ENCODE measurements at regions not wholly inside any gene's neighbourhood (a gene's known extent, or its start where the extent isn't known, plus 50 kb on each side); places are given as distances from the start of the nearest gene placed in this dataset.

DNA sequence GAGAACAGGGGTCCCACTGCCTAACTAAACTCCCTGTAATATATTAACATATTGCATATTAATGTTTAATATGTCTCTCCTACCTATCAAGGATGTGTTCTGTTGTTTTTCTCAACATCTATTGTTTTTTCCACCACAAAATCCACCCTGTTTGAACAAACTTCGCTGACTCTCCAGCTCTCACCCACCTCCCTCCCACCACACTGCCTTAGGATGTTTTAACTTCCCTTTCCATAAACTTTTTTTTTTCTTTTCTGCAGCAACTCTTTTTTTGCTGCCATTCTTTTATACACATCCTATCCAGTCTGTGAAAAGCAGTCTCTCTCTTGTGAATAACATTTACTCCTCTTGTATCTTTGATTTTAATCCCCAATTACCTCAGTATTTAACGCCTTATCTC, 226.1 kb downstream of the PCDH7 start (continued):
- TF ChIP-seq POLR2AphosphoS2 (conservative IDR thresholded peaks at IDR 0.05; ENCODE audit: low read length): no peak

DNA sequence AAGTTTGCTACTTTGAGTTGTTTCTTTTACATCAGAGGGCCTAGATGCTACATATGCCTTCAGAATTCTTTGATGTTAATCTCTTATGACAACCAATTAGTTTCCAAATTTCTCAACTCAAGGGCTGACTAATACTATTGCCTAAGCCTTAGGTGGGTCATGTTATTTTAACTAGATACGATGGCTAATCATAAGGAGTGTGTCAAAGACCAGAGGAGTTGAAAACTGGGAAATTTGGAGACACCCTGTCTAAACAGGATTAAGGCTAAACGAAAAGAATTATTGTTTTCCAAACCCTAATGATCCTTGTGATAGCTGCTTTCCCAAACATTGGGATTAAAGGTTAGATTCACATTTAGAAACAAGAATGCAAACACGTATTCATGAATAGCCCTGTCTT, 228.5 kb downstream of the PCDH7 start:
- WGBS (ENCODE audit: missing lambda C conversion rate): 27% methylated on average over 3 of the region's 3 CpGs
- H3K4me1 ChIP-seq: peaks cover 8% of the 10 kb centered on the region; the same call in 2 of the 3 replicates
- ChIA-PET CTCF (no interaction called here), POLR2A (no interaction called here)
- H3K4me3 ChIP-seq: no peak overlapping the region
- no peak overlapping the region for H3K4me2 ChIP-seq
- TF ChIP-seq MAX (IDR thresholded peaks at IDR 0.05) (no peak), PHF8 (IDR thresholded peaks at IDR 0.05; ENCODE audit: borderline replicate concordance, low read depth) (no peak), MYC (IDR thresholded peaks at IDR 0.05; ENCODE audit: borderline replicate concordance, low read length) (no peak), CBX8 (IDR thresholded peaks at IDR 0.05) (no peak), RNF2 (IDR thresholded peaks at IDR 0.05; ENCODE audit: borderline replicate concordance, low read depth) (no peak), NFE2L2 (conservative IDR thresholded peaks at IDR 0.05; ENCODE audit: low read length) (no peak), KDM5A (IDR thresholded peaks at IDR 0.05) (no peak), MAZ (IDR thresholded peaks at IDR 0.05; ENCODE audit: borderline replicate concordance, low read depth, low read length) (no peak), TP53 (CRISPR knock-in tag; IDR thresholded peaks at IDR 0.05) (no peak), POLR2AphosphoS2 (conservative IDR thresholded peaks at IDR 0.05; ENCODE audit: low read length) (no peak), FOSL2 (IDR thresholded peaks at IDR 0.05) (no peak), FOSL2 (CRISPR knock-in tag; IDR thresholded peaks at IDR 0.05) (no peak), NR3C1 (IDR thresholded peaks at IDR 0.05) (no peak), EP300 (IDR thresholded peaks at IDR 0.05) (no peak), TFCP2L1 (CRISPR knock-in tag; IDR thresholded peaks at IDR 0.05) (no peak), RCOR1 (IDR thresholded peaks at IDR 0.05; ENCODE audit: low read depth, low read length) (no peak), ZSCAN20 (CRISPR knock-in tag; IDR thresholded peaks at IDR 0.05) (no peak)
- TF ChIP-seq, protein P1, sequence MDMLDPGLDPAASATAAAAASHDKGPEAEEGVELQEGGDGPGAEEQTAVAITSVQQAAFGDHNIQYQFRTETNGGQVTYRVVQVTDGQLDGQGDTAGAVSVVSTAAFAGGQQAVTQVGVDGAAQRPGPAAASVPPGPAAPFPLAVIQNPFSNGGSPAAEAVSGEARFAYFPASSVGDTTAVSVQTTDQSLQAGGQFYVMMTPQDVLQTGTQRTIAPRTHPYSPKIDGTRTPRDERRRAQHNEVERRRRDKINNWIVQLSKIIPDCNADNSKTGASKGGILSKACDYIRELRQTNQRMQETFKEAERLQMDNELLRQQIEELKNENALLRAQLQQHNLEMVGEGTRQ (IDR thresholded peaks at IDR 0.05): no peak
- ATAC-seq (no peak), FAIRE-seq (no peak), DNase-seq (ENCODE audit: low read depth in 1 of 2, low spot score in 1 of 2) (no peak)
- H3K9me3 ChIP-seq: no peaks in the 10 kb centered on the region
- no peak overlapping the region for H3K27ac ChIP-seq

DNA sequence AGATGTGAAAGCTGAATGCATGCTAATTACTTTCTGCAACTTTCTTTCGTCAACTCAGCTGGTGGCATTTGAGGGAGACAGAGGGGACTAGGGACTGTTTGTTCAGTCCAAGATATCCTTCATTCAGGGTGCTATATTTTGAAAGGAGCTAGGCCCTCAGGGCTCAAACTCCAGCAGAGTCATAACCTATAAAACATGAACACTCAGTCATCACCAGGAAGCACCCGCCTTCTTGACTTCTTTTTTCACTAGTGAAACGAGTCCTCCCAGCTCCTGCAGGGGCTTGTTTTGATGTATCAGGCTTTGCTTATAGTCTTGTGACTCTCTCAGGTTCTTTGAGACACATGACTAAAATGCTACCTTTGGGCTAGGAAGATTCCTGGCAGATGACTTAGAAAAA, 230.6 kb downstream of the PCDH7 start:
- ATAC-seq: no peak
- no peak for FAIRE-seq
- peak in 1 of 2 experiments; percentile 10 for DNase-seq (ENCODE audit: low read depth in 1 of 2, low spot score in 1 of 2)
- 31% methylated on average over 3 of the region's 3 CpGs for WGBS (ENCODE audit: missing lambda C conversion rate)
- ChIA-PET CTCF (no interaction called here), POLR2A (no interaction called here)
- no peak overlapping the region for H3K4me2 ChIP-seq
- peaks cover 8% of the 10 kb centered on the region; the same call in 2 of the 3 replicates for H3K4me1 ChIP-seq
- no peak overlapping the region for H3K27ac ChIP-seq
- no peaks in the 10 kb centered on the region for H3K9me3 ChIP-seq
- H3K4me3 ChIP-seq: no peak overlapping the region
- TF ChIP-seq TP53 (CRISPR knock-in tag; IDR thresholded peaks at IDR 0.05) (no peak), CEBPB (IDR thresholded peaks at IDR 0.05) (no peak), TFCP2L1 (CRISPR knock-in tag; IDR thresholded peaks at IDR 0.05) (no peak), PHF8 (IDR thresholded peaks at IDR 0.05; ENCODE audit: borderline replicate concordance, low read depth) (no peak), HOXB13 (CRISPR knock-in tag; IDR thresholded peaks at IDR 0.05; ENCODE audit: low read depth) (no peak), MYC (IDR thresholded peaks at IDR 0.05; ENCODE audit: borderline replicate concordance, low read length) (no peak), RCOR1 (IDR thresholded peaks at IDR 0.05; ENCODE audit: low read depth, low read length) (no peak), POLR2A (IDR thresholded peaks at IDR 0.05; ENCODE audit: low read length) (no peak), HOXB5 (CRISPR knock-in tag; IDR thresholded peaks at IDR 0.05) (no peak), EHMT2 (IDR thresholded peaks at IDR 0.05; ENCODE audit: low read depth) (no peak), PBX3 (IDR thresholded peaks at IDR 0.05) (no peak), CHD2 (IDR thresholded peaks at IDR 0.05; ENCODE audit: low read length, partially characterized antibody) (no peak), EP300 (IDR thresholded peaks at IDR 0.05) (no peak), RAD21 (conservative IDR thresholded peaks at IDR 0.05 in 1 of 2, IDR thresholded peaks at IDR 0.05 in 1 of 2) (no peak), HOXA7 (CRISPR knock-in tag; IDR thresholded peaks at IDR 0.05) (no peak), REST (IDR thresholded peaks at IDR 0.05) (no peak), ZNF302 (CRISPR knock-in tag; IDR thresholded peaks at IDR 0.05) (no peak), EHF (CRISPR knock-in tag; IDR thresholded peaks at IDR 0.05) (no peak), MAFK (IDR thresholded peaks at IDR 0.05; ENCODE audit: partially characterized antibody) (no peak)
